Kidney glomerular epithelial cell (primary cell): ENCODE measurements at regions not wholly inside any gene's neighbourhood (a gene's known extent, or its start where the extent isn't known, plus 50 kb on each side); places are given as distances from the start of the nearest gene placed in this dataset.

Experiments
- DNase-seq: peaks from one replicate; lab custom pipeline; 2025; lab: John Stamatoyannopoulos, UW

DNA sequence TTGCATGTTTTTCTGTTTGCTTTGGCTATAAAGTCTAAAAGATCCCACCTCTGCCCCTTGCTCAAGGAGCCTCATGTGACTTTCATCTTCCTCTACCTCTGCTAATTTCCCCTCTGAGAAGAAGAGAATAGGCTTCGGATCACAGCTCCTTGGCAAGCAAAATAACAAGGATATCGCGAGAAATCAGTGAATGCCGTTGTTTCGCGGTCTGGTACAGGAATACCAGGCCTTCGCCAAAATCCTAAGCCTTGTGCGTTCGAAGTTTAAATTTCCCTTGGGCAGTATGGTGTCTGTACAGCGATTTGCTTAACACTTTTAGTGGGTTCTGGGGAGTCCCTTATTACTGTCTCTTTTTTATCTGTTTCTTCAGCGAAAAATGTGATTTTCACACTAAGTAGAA lies 142.3 kb downstream of the IRF8 start:
- DNase-seq: no peak

DNA sequence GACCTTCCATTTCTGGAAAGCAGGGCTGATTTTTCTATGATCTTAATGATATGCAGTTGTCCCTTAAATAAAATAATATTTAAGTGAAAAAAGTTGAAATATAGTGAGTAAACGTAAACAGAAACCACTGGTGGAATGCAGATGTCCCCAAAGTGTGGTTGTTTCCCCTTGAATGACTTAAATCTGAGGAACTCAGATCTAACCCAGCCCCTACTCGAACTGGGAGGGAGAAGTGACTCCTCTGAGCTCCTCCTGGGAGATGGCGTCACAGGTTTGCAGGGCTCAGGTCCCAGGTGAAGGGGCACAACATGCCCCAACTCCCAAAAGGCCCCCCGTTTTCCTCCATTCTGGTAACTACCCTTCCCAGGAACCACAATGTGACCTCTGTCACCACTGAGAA lies 142.8 kb downstream of the IRF8 start:
- no peak for DNase-seq

DNA sequence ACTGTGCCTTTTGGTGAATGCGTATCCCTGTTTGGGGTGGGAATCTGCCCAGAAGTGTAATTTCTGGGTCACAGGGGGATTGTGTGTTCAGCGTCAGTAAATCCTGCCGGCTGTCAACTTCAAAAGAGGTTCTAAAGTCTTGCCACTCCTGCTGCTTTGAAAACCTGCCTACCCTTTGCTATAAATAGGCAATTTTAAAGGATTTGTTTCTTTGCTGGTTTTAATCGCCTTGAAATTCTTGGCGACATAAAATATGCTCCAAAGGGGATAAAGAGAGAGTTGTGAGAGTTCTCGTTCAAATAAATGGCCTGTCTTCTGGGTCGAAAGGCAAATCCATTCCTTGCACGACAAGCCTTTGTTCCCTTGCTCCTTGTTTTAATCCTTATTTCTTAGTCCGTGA lies 143.4 kb downstream of the IRF8 start:
- DNase-seq: no peak

DNA sequence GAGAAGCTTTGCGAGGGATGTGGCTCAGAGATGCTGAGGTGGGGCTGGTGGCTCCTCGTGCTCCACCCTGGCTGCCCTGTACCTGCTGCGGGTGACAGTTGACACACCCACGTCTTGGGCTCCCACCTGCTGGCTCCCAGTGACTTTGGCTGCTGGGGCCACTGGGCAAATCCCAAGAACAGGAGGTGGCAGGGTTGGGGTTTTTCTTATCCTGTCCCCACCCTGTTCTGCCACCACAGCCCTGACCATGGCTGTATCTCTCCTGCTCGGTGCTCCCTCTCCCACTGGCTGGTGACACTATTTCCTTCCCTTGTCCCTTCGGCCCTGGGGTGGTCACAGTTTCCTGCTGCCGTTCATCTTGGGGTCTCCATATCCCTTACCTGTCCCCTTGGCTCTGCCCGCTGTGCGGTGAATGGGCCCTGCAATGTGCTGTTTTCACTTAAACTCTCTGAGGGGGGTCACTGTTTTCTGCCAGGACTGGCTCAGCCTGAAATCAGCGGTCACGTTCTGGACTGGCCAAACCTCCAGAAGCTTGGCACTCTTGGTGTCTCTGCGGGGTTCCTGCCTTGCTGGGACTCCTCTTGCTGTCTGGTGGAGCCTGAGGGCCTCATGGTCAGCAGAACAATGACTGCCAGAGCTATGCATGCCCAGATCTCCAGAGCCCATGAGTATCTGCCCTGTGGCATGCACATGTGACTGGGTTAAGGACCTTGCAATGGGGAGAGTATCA lies 144.2 kb downstream of the IRF8 start:
- no peak for DNase-seq

DNA sequence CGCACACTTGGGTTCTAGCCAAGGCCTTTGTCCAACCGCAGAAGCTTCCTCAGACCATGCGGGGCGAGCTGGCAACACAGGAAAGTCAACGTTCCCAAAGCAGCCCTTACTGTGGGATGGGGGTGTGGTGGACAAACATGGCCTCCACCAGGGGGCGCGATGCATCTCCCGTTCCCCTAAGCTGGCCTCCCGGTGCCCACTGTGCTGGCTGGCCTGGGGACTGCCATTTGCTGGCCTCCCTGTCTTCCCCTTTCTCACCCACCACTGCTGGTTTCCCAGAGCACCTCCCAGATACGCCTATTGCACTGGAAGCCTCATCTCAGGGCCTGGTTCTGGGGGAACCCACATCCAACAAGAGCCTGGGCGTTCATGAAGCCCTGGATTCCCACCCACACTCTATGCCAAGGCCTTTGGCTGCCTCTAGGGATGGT lies 145.3 kb downstream of the IRF8 start:
- DNase-seq: no peak

DNA sequence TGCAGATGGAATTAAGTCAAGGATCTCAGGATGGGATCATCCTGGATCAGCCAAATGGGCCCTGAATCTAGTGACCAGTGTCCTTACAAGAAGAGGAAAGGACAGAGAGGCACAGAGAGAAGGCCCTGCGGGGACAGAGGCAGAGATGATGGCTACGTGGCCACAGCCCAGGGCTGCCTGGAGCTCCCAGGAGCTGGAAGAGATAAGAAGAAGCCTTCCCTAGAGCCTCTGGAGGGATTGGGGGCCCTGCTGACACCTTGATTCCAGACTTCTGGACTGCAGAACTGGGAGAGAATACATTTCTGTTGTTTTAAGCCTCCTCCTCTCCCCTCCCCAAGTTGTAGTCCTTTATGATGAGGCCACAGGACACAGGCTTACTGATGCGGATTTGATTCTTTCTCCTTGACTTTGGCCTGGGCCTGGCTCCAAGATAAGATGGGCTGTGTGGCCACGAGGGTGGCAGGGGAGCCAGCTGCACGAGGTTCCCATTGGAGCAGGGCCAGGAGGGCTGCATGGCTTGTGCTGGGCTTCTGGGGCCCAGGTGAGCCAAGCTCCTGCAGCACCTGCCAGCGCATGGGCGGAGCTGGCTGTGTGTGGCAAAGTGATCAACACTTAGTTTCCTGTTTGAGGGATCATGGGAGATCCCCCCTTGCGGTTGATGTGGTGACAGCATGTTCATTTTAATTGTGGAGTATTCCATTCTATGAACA lies 146.1 kb downstream of the IRF8 start:
- no peak for DNase-seq

DNA sequence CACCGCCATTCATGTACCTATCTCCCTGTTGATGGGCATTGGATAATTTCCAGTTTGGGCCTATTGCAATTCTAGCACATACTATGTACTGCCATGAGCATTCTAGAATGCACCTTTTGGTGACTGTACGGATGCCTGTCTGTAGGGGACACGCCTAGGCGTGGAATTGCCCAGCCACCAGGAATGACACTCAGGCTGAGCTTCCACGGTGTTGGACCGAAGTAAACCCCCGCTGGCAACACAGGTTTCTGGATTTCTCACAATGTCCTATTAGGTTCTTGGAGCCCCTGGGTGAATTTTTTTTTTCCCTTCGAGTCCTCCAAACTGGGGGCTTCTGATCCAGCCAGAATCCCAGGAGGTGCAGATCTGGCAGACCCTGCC lies 146.6 kb downstream of the IRF8 start:
- no peak for DNase-seq

DNA sequence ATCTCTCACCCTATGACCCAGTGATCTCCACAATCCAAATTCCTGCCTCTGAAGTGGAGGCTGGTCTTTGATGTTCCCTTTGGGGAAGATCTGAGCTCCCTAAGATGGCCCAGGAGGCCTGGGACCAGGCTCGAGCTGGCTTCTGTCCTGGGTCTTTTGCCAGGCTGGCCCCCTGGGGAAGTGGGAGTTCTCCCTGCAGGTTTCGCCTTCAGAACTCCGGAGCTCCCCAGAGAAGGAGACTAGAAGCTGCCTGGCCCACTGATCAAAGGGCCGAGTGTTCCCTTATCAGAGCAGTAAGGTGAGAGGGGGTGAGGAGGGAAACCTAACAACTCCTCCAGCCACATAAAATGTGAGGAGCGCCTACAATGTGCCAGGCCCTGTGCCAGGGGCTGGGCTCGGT lies 147.1 kb downstream of the IRF8 start:
- DNase-seq: no peak

DNA sequence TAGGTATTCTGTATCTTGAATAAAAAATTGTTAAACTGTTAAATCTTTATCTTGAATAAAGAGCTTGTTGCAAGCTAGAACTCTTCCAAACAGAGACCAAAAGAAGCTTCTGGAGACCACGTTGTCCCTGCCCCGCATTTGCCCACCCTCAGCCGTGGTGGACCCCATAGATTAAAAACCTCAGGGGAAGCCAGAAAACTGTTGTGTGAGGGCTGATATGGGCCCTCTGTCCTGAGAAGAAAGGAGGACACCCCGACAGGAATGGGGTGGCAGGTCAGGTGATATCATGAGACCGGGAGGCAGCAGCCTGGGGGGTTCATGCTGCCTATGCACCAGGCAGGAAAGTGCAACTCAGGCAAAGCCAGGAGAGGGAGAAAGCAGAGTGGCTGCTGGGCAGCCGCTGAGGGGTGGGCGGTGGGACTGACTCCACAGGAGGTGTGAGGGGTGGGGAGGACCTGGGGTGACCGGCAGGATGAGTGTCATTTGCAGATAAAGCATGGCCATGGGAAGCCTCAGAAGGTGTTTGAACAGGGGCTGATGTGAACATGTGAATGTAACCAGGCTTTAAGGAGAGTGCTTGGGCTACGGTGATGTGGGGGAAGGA lies 147.8 kb downstream of the IRF8 start:
- DNase-seq: no peak

DNA sequence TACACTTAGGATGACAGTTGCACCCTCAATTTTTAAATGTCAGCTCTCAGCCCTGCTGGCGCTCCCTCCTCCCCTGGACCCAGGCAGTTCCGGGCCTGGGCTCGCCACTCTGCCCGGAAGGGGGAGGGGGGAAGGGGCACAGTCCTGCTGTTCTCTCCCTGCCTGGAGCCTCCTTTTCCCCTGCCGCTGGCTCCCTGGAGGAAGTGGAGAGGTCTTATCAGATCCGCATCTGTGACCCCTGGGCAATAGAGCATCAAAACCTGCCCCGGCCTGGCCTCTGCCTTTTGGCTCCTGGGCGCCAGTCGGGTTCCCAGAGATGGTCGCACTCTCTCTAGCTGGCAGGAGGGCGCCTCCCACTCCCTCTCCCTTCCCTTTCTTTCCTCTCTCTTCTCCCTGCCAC lies 149.3 kb downstream of the IRF8 start:
- no peak for DNase-seq

DNA sequence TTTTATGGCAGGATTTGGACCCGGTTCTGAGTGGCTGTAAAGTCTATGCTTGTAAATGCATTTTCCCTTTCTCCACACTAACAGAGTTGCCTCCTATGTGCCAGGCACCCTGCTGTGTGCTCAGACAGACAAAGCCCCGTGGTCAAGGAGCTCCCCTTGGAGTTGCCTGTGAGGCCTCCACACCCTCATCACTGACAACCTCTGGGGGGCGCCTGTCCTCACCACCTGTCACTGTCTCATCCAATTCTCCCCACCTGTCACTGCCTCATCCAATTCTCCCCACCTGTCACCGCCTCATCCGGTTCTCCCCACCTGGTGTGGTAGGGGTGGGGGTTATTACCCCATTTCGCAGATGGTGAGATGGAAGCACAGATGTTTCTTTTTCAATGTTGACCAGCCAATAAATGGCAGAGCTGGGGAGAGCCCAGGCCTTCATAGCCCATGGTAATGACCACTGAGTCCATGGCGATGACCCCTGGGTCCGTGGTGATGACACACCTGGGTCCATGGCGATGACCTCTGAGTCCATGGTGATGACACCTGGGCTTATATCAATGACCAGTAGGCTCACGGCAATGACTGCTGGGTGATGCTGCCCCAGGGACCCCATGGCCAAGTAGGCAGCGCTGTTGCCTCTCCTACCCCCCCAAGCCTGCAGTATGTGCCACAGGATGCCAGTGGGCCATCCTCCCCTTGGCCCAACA lies 150.1 kb downstream of the IRF8 start:
- no peak for DNase-seq

DNA sequence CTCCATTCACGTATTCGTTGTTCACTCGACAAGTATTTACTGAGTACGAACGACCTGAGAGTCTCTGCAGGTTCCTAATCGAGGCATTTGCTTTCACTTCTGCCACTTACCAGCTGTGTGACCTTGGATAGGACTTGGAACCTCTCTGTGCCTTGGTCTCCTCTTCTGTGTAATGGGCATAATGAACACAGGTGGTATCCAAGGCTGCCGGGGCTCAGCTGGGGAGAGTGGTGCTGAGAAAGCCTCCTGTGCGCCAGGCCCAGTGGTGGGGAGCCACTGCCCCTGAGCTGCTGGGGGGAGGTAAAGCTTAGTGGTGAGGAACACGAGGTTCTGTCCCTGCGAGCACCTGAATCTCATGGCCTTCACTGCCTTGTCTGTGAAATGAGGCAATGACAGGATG lies 150.7 kb downstream of the IRF8 start:
- DNase-seq: no peak

DNA sequence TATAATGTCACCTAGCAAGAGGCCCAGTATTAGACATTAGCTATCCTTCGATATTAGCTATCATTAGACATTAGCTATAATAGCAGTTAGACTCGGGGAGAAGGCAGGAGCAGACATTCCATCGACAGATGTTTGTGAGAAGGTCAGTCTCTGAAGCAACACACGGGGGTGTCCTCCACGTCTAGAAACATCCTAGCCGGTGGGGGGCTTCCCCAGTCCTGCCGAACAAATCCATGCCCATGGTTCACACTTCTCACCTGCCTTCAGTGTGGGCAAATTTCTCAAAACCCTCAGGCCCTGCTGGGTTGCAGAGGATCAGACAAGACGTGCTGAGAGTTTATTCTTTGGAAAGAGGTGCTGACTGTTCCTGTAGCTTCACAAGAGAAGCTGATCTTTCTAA lies 151.1 kb downstream of the IRF8 start:
- no peak for DNase-seq

DNA sequence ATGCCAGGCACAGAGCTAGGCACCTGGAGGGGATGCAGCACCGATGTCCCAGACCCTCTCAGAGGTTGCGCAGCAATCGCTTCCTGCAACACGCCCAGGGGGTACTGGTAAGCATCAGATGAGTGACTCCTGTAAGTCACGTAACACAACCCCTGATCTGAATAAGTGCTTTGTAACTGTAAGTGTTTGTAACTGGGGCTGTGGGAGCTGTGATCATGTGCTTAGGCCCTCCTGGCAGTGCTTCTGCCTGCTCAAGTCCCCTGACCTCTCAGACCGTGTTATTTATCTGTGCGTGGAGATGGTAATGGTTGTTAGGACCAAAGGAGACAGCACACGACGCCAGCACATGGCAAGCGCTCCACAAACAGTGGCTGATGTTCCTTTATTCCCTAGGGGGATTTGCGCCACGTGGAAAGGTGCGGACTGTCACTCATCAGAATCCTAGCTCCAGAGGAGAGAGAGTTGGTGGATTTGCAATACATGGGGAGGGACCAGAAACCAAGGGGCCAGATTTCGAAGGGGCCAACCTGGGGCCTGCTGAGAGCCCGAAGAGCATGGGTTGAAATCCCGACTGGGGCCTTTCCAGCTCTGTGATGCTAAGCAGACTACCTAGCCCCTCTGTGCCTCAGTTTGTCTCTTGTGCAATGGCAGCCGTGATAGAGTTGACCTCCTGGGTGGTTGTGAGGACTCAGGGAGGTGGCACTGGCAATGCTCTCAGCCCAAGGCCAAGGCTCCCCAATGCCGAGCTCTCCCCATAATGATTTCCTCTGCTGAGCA lies 151.8 kb downstream of the IRF8 start:
- DNase-seq: no peak

DNA sequence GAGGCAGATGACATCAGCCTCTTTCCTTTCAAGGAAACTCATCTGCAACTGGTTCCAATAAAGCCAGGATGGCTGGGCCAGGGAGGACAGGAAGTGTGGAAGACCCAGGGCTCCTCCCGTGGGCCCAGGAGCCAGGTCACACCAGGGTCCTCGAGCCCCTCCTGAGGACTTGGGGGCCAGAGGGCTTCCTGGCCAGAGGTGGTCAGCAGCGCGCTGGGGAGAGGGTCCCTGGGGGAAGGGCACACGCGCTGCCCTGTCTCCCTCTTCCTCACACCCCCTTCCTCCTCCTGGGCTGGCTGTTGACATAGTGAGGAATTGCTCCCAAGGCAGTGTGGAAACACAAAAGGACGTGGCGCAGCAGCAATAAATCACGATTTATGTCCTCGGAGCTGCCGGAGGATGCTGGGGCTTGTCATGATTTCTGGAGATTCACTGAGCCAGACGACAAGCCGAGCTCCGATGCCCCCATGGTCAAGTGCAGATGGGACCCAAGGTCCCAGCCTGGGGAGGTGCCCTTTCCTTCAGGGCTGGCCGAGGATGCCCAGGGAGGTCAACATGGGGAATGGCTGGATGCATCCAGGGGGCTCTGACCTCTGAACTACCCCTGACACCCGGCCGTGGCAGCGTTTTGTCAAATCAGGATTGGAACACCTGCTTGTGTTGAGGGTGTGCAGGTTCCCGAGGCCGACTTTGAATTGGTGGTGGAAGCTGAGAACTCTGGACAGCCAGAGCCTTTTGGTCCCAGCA lies 152.6 kb downstream of the IRF8 start:
- DNase-seq: no peak

DNA sequence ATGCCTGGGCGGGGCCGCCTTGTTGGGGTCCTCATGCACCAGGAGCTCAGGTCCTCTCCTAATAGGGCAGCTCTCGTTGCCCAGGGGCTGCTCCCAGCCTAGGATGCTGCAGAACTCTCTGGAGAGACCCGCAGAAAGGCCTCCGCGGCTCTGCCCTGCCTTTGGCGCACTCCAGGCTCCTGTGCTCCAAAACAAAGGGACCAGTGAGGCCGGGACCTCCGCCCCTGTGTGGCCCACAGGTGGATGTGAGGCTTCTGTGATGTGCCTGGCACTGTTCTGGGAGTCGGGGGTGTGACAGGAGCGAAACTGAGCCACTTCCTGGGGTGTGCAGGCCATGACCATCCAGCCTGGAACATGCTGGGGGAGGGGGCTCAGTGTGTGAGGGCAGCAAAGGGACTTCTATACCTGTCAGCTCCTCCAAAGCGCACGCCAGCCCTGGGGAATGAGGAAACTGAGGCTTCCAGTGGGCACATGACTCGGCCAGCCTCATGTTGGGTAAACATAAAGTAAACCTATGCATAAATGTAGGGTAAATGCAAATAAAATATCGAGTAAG lies 153.2 kb downstream of the IRF8 start:
- DNase-seq: no peak

DNA sequence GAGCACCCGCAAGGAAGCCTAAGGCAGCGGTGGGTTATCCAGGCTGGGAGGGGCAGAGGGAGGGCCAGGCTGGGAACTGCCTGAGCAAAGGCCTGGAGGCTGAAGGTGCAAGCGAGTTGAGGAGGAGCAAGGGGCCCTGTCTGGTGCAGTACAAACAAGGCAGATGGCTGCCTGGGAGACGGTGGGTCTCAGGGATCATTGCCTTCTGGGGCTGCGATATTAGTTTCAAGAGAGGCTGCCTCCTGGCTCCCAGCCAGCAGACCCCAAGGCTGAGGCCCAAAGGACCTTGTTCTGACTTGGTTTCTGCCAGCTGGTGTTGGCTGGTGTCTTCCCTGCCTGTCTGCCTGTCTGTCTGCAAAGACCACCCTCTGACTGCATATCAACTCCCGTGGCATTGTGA lies 154.0 kb downstream of the IRF8 start:
- no peak for DNase-seq

DNA sequence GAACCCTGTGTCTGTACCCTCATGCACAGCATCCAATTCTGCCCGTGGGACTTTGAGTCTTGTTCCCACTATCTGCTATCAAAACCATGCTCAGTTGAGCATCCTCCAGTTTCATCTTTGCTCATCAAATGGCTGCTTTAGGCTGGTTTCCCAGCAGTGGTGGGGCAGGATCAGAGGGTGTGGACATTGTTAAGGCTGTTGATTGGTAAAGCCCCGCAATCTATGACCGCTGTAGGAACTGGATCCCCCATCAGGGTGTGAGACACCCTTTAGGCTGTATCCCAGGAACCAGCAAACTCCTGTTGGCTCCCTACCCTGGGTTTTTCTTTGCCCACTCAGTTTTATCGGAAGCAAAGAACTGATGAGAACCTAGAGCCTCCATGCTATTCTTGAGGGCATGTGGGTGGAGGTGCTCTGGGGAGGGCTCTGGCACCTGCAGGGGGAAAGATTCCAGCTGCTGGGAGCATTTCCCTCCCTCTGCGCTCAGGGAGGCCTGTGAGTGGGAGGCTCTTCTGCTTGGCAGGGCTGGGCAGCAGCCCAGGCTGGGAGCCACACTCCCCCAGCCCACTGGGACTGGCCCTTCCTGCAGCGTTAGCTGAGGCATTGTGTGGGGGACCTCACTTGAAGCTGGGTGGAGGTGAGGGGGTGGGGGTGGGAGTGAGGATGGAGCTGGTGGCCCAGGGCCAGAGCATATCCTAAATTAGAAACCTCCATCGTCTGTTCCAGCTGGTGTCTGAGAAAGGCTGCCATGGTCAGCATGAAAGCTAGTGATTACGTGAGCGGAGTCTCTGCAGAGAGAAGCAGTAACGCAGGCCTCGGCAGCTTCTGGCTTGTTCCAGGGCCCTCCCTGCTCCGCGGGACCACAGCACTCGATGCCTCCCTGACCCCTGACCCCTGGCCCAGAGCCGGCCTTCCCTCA lies 160.6 kb downstream of the IRF8 start:
- no peak for DNase-seq

DNA sequence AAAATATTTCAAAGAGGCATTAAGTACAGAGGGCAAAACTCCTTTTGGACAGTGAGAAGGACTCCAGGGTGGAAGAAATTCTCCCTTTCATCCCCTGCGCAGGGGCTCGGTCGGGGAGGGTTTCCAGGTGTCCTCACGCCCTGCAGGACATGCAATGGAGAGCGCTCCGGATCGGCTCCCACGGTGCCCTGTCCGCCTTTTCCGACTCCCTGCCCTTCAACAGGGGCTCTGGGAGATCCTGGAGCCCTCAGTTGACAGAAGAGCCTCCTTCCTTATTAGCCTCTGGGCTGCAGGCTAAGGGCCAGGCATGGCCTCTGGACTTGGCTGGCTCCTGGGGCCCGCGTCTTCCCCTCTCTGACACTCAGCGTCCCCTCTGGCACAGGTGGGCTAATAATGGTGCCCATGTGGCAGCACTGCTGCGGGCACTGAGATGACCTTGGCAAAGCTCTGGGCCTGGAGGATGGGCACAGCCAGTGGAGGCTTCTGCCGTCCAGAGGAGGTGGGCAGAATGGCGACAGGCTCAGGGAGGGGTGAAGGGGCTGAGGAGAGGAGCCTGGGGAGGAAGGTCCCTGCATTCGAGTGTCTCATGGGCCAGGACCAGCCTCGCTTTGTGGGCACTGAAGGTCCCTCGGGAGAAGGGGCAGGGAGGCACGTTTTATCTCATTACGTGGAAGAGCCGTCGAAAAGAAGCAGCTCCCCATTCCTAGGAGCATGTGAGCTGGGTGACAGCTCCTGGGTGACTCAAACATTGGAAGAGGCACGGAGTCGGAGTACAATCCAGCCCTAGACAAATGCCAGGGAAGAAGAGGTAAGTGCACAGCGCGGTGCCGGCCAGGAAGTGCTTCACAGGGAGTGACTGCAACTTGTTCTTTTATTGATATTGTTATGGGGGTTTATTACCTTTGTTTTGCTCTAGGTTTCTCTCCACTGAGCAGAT lies 161.7 kb downstream of the IRF8 start:
- no peak for DNase-seq
